ENCODE measurements at regions not wholly inside any gene's neighbourhood (a gene's known extent, or its start where the extent isn't known, plus 50 kb on each side); places are given as distances from the start of the nearest gene placed in this dataset.

GRCh38 chr1:87915771-87916170 is 587.1 kb downstream of the LMO4 start:
- TF ChIP-seq CTCF (IDR thresholded peaks at IDR 0.05) (no peak), POLR2A (IDR thresholded peaks at IDR 0.05) (no peak)
